Urinary bladder (tissue), 3 donors: ENCODE measurements at regions not wholly inside any gene's neighbourhood (a gene's known extent, or its start where the extent isn't known, plus 50 kb on each side); places are given as distances from the start of the nearest gene placed in this dataset.

Experiments used
- DNase-seq: peaks from one replicate; pipeline ENCODE4 v3.0.0-alpha.2; 2015; ENCODE audit errors: extremely low spot score
- H3K27ac ChIP-seq: one replicate; pipeline ENCODE4 v1.5.1; 2013; ENCODE audit warnings: low read depth, mild to moderate bottlenecking, moderate library complexity
- H3K36me3 ChIP-seq: one replicate; pipeline ENCODE4 v1.6.1; 2013; ENCODE audit warnings: mild to moderate bottlenecking, moderate library complexity; ENCODE audit not compliant: insufficient read depth
- H3K4me1 ChIP-seq: one replicate; pipeline ENCODE4 v1.6.1; 2013; ENCODE audit warnings: mild to moderate bottlenecking, moderate library complexity; ENCODE audit not compliant: insufficient read depth
- H3K4me3 ChIP-seq: one replicate; pipeline ENCODE4 v1.5.1; 2013; ENCODE audit warnings: low read depth, low read length
- WGBS: extraction: QIAGEN DNeasy Blood & Tissue Kit; methylation state at CpG from one replicate; pipeline ENCODE4 v1.1.7; 2013; 5-methylcytosine and 5-hydroxymethylcytosine counted together
- donor health status: healthy with polysubstance abuse.
- donor health status: healthy.

DNA sequence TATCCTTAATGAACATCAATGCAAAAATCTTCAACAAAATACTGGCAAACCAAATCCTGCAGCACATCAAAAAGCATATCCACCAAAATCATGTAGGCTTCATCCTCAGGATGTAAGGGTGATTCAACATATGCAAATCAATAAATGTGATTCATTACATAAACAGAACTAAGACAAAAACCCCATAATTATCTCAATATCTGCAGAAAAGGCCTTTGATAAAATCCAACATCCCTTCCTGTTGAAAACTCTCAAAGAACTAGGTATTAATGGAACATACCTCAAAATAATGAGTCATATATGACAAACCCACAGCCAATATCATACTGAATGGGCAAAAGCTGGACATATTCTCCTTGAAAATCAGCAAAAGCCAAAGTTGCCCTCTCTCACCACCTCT, 54.6 kb upstream of the DEPDC1 start:
- Histone ChIP-seq H3K36me3 (no peaks in the 10 kb centered on the region), H3K4me3 (no peak overlapping the region), H3K27ac (no peak overlapping the region), H3K4me1 (no peaks in the 10 kb centered on the region)
- no peak for DNase-seq

- DNase-seq: no peak
- H3K4me1 ChIP-seq: no peaks in the 10 kb centered on the region
These were observed 61.6 kb upstream of the DEPDC1 start for GRCh38 chr1:68558321-68559026.

GRCh38 chr1:68565923-68566322, 69.0 kb upstream of the DEPDC1 start:
- no peak for DNase-seq
- no peak overlapping the region for H3K27ac ChIP-seq
- 66% methylated on average over 4 of the region's 4 CpGs for WGBS
- no peak overlapping the region for H3K4me3 ChIP-seq
- no peaks in the 10 kb centered on the region for H3K4me1 ChIP-seq
- no peaks in the 10 kb centered on the region for H3K36me3 ChIP-seq

More at GRCh38 chr1:68558321-68559026, 61.6 kb upstream of the DEPDC1 start:
- Histone ChIP-seq H3K4me3 (no peak overlapping the region), H3K36me3 (no peaks in the 10 kb centered on the region), H3K27ac (no peak overlapping the region)
- WGBS: 46% methylated on average over 4 of the region's 4 CpGs

DNA sequence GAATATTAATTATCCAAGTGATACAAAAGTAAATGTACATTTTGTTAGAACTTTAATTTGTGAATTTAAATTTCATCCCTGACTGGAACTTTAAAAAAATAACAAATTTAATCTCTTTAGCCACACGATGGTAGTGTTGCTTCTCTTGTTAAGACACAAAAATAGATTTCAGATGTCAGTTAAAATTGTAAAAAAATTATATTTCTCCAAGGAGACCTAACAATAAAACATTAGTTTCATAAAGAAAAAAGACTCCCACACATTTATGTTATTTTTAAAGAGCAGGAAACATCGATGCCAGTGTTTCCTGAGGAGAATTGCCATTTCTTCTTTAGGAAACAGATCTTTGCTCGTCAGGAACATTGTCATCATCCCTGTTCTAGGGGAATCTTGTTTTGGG, 74.0 kb upstream of the DEPDC1 start:
- WGBS: 35% methylated on average over 3 of the region's 3 CpGs
- Histone ChIP-seq H3K27ac (no peak overlapping the region), H3K36me3 (no peaks in the 10 kb centered on the region), H3K4me3 (no peak overlapping the region), H3K4me1 (no peaks in the 10 kb centered on the region)
- no peak for DNase-seq

- WGBS: 52% methylated on average over 1 of the region's 1 CpG
- H3K4me3 ChIP-seq: no peak overlapping the region
- no peaks in the 10 kb centered on the region for H3K36me3 ChIP-seq
- DNase-seq: no peak
- H3K27ac ChIP-seq: no peak overlapping the region
- H3K4me1 ChIP-seq: no peaks in the 10 kb centered on the region
These were observed 74.8 kb upstream of the DEPDC1 start for GRCh38 chr1:68571454-68572235.

GRCh38 chr1:68585351-68585750, 88.5 kb upstream of the DEPDC1 start:
- Histone ChIP-seq H3K4me3 (no peak overlapping the region), H3K36me3 (no peaks in the 10 kb centered on the region), H3K27ac (no peak overlapping the region), H3K4me1 (no peaks in the 10 kb centered on the region)
- DNase-seq: no peak
- WGBS: 62% methylated on average over 2 of the region's 2 CpGs

DNA sequence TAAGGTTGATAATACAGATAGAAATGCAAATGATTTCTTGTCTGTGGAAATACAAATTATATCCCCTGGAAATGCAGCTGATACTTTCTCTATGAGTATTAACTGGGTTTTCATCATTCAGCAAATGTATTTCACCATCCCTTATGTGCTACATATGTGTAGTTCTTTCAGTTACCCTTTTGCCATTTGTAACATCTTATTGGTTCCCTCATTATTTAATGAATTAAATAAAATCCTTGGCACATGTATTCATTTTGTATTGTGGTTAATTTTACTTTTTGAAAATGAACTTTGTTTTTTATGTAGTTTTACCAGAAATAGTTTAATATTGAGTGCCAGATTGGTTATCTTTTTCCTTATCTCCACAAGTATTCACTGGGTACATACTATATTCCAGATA, 89.9 kb upstream of the DEPDC1 start:
- H3K27ac ChIP-seq: no peak overlapping the region
- no peak for DNase-seq

GRCh38 chr1:68588304-68588703, 91.4 kb upstream of the DEPDC1 start:
- WGBS: 69% methylated on average over 3 of the region's 3 CpGs

More for the DNA sequence above, 89.9 kb upstream of the DEPDC1 start:
- H3K4me3 ChIP-seq: no peak overlapping the region
- no peaks in the 10 kb centered on the region for H3K36me3 ChIP-seq
- no peaks in the 10 kb centered on the region for H3K4me1 ChIP-seq

GRCh38 chr1:68590473-68590872, 93.6 kb upstream of the DEPDC1 start:
- DNase-seq: no peak
- Histone ChIP-seq H3K4me1 (no peaks in the 10 kb centered on the region), H3K27ac (no peak overlapping the region), H3K36me3 (no peaks in the 10 kb centered on the region), H3K4me3 (no peak overlapping the region)
- 95% methylated on average over 1 of the region's 1 CpG for WGBS

More at GRCh38 chr1:68588304-68588703, 91.4 kb upstream of the DEPDC1 start:
- Histone ChIP-seq H3K4me1 (no peaks in the 10 kb centered on the region), H3K27ac (no peak overlapping the region), H3K4me3 (no peak overlapping the region), H3K36me3 (no peaks in the 10 kb centered on the region)
- no peak for DNase-seq

- no peak for DNase-seq
- no peaks in the 10 kb centered on the region for H3K36me3 ChIP-seq
- no peak overlapping the region for H3K27ac ChIP-seq
- WGBS: 97% methylated on average over 2 of the region's 2 CpGs
- H3K4me1 ChIP-seq: no peaks in the 10 kb centered on the region
- no peak overlapping the region for H3K4me3 ChIP-seq
These were observed 98.0 kb upstream of the DEPDC1 start for GRCh38 chr1:68594851-68595250.

GRCh38 chr1:68600049-68600661, 103.3 kb upstream of the DEPDC1 start:
- Histone ChIP-seq H3K36me3 (no peaks in the 10 kb centered on the region), H3K4me3 (no peak overlapping the region), H3K27ac (no peak overlapping the region), H3K4me1 (no peaks in the 10 kb centered on the region)
- WGBS: 62% methylated on average over 5 of the region's 5 CpGs
- no peak for DNase-seq

DNA sequence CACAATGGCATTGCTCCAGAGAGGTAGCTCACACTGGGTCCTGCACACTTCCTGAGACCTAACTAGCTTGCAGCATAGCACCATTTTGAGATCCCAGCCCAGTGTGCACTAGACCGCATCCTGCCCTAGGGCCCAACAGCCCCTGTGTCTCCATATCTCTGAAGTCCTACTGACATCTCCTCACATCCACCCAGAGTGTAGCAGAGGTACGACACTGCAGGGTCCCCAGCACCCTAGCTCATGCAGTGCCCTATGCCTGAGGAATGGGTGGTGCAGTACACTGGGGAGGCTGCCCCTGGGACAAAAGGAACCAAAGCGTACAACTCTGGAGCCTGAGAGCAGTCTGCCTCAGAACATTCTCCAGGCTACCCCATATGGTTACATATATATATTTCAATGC, 111.4 kb upstream of the DEPDC1 start:
- Histone ChIP-seq H3K4me1 (no peaks in the 10 kb centered on the region), H3K27ac (no peak overlapping the region), H3K4me3 (no peak overlapping the region), H3K36me3 (no peaks in the 10 kb centered on the region)
- no peak for DNase-seq
- 96% methylated on average over 3 of the region's 3 CpGs for WGBS

GRCh38 chr1:68615312-68615711, 118.4 kb upstream of the DEPDC1 start:
- no peak overlapping the region for H3K4me3 ChIP-seq
- 83% methylated on average over 4 of the region's 4 CpGs for WGBS
- no peak overlapping the region for H3K27ac ChIP-seq
- H3K4me1 ChIP-seq: no peaks in the 10 kb centered on the region
- DNase-seq: no peak
- H3K36me3 ChIP-seq: no peaks in the 10 kb centered on the region

- DNase-seq: no peak
- Histone ChIP-seq H3K27ac (no peak overlapping the region), H3K4me1 (no peaks in the 10 kb centered on the region), H3K4me3 (no peak overlapping the region), H3K36me3 (no peaks in the 10 kb centered on the region)
- WGBS: 67% methylated on average over 1 of the region's 1 CpG
These were observed 121.1 kb upstream of the DEPDC1 start for GRCh38 chr1:68617942-68618341.
